ENCODE measurements at regions not wholly inside any gene's neighbourhood (a gene's known extent, or its start where the extent isn't known, plus 50 kb on each side); places are given as distances from the start of the nearest gene placed in this dataset.
"Not testable (repeated sequence)": the region's sequence is repeated elsewhere in the genome, so short reads cannot be mapped to it uniquely, and the experiment has no call there.

DNA sequence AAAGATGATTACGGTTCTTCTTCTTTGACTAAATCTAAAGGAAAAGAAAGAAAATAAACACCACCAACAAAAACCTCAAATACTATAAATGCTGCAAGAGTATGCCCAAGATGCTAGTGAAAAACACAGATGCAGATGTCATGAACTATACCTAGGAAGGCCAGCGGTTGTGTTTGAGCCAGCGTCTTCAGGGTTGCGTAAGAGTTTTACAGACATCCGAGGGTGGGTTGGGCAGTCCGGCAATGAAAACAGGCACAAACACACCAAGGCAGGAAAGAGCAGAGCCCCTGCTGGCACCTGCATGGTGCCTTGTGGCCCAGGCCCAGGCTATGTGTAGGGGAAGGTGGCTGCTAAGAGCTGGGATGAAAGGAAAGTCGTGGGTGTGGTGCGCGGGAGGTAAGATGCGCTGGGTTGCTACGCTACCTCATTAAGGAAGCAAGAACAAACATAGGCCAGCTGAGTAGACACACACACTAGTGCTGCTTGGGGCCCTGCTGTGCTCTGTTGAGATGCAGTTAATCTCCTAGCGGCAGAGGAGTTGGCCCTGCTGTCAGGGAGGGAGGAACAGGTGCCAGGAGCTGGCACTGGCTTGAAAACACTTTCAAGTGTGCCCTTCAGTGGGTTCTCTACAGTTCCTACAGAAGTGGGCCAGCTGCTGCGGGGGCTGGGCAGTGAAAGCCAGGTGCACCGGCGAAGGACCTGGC is 170.2 kb upstream of the PLN start:
- DNase-seq: peak; percentile 23 to 72
- TF ChIP-seq, protein P1, sequence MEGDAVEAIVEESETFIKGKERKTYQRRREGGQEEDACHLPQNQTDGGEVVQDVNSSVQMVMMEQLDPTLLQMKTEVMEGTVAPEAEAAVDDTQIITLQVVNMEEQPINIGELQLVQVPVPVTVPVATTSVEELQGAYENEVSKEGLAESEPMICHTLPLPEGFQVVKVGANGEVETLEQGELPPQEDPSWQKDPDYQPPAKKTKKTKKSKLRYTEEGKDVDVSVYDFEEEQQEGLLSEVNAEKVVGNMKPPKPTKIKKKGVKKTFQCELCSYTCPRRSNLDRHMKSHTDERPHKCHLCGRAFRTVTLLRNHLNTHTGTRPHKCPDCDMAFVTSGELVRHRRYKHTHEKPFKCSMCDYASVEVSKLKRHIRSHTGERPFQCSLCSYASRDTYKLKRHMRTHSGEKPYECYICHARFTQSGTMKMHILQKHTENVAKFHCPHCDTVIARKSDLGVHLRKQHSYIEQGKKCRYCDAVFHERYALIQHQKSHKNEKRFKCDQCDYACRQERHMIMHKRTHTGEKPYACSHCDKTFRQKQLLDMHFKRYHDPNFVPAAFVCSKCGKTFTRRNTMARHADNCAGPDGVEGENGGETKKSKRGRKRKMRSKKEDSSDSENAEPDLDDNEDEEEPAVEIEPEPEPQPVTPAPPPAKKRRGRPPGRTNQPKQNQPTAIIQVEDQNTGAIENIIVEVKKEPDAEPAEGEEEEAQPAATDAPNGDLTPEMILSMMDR (IDR thresholded peaks at IDR 0.05): no peak
- peaks cover 10% of the 10 kb centered on the region for H3K9me3 ChIP-seq
- H3K36me3 ChIP-seq (ENCODE audit: insufficient read depth in 1 of 2, low read depth in 1 of 2): no peaks in the 10 kb centered on the region
- H3K27ac ChIP-seq: peak overlapping the region; percentile 39
- ATAC-seq: peak; percentile 87 to 96 (median 95)
- intact Hi-C loops (cut with DNase I): no loop called here
- no peak overlapping the region for H3K4me3 ChIP-seq
- WGBS, 3 donors: 33 to 57% (median 42%) methylated on average over 15 of the region's 15 CpGs
- H3K27me3 ChIP-seq (ENCODE audit: insufficient read depth in 3 of 3, low read length in 2 of 3): no peaks in the 10 kb centered on the region
- H3K4me1 ChIP-seq: peaks cover 4% of the 10 kb centered on the region

DNA sequence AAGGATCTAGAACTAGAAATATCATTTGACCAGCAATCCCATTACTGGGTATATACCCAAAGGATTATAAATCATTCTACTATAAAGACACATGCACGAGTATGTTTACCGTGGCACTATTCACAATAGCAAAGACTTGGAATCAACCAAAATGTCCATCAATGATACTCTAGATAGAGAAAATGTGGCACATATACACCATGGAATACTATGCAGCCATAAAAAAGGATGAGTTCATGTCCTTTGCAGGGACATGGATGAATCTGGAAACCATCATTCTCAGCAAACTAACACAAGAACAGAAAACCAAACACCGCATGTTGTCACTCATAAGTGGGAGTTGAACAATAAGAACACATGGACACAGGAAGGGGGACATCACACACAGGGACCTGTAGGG is 167.5 kb upstream of the PLN start:
- H3K27me3 ChIP-seq (ENCODE audit: insufficient read depth in 3 of 3, low read length in 2 of 3); H3K27ac ChIP-seq; H3K4me1 ChIP-seq; DNase-seq; ATAC-seq; H3K36me3 ChIP-seq (ENCODE audit: insufficient read depth in 1 of 2, low read depth in 1 of 2); intact Hi-C loops (cut with DNase I); H3K4me3 ChIP-seq: not testable (repeated sequence)
- 94 to 96% (median 95%) methylated on average over 3 of the region's 3 CpGs for WGBS, 3 donors
- peaks cover 10% of the 10 kb centered on the region for H3K9me3 ChIP-seq

DNA sequence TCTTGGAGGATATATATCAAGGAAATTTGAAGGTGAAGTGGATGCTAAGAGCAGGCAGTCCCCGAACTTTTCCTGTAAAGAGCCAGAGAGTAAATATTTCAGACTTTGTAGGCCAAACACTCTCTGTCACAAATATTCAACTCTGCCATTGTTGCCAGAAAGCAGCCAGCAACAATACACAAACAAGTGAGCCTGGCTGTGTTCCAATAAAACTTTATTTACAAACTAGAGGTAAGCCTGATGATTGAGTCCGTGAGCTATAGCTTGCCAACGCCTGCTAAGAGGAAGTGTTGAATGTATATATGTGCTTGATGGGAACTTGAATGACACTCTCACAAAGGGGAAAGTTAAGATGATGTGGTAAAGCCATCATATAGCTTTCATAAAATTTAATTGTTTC is 166.0 kb upstream of the PLN start:
- Histone ChIP-seq H3K36me3 (ENCODE audit: insufficient read depth in 1 of 2, low read depth in 1 of 2) (no peaks in the 10 kb centered on the region), H3K4me3 (no peak overlapping the region), H3K4me1 (no peaks in the 10 kb centered on the region), H3K27ac (no peak overlapping the region), H3K27me3 (ENCODE audit: insufficient read depth in 3 of 3, low read length in 2 of 3) (no peaks in the 10 kb centered on the region), H3K9me3 (peaks cover 10% of the 10 kb centered on the region)
- intact Hi-C loops (cut with DNase I): no loop called here
- TF ChIP-seq, protein P1 (IDR thresholded peaks at IDR 0.05): no peak
- 78 to 83% (median 78%) methylated on average over 3 of the region's 3 CpGs for WGBS, 3 donors
- DNase-seq (no peak), ATAC-seq (no peak)

DNA sequence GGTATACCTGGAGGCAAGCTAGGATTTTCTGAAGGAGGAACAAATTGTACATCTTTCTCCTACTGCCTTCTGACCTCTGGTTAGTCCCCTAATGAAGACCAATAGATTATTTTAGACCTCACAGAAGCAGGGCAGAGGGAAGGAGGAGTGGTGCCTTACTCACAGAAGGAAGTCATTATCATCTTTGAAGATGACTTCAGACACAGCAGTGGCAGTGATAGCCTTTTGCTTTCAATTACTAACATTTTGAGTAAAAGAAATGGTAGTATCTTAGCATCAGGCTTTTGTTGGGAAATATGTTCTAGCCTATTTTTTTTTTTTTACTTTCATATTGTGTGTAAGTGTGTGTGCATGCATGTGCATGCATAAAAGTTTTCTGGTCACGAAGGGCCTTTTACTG is 164.2 kb upstream of the PLN start:
- H3K4me1 ChIP-seq: no peaks in the 10 kb centered on the region
- H3K27me3 ChIP-seq (ENCODE audit: insufficient read depth in 3 of 3, low read length in 2 of 3): no peaks in the 10 kb centered on the region
- peaks cover 10% of the 10 kb centered on the region for H3K9me3 ChIP-seq
- TF ChIP-seq, protein P1 (IDR thresholded peaks at IDR 0.05): no peak
- DNase-seq: no peak
- H3K27ac ChIP-seq: no peak overlapping the region
- ATAC-seq: no peak
- no peak overlapping the region for H3K4me3 ChIP-seq
- intact Hi-C loops (cut with DNase I): no loop called here
- no peaks in the 10 kb centered on the region for H3K36me3 ChIP-seq (ENCODE audit: insufficient read depth in 1 of 2, low read depth in 1 of 2)
- 92 to 97% (median 95%) methylated on average over 1 of the region's 1 CpG for WGBS, 3 donors

DNA sequence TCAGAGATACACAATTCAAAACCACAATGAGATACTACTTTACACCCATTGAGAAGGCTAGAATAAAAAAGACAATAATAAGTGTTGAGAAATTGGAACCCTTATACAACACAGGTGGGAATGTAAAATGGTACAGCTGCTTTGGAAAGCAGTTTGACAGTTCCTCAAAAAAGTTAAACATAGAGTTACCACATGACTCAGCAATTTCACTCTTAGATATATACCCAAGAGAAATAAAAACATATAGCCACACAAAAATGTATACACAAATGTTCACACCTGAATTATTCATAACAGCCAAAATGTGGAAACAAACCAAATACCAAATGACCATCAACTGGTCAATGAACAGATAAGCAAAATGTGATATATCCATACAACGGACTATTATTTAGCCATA is 161.1 kb upstream of the PLN start:
- Histone ChIP-seq H3K4me1 (no peaks in the 10 kb centered on the region), H3K9me3 (no peaks in the 10 kb centered on the region), H3K27ac (no peak overlapping the region), H3K36me3 (ENCODE audit: insufficient read depth in 1 of 2, low read depth in 1 of 2) (no peaks in the 10 kb centered on the region), H3K27me3 (ENCODE audit: insufficient read depth in 3 of 3, low read length in 2 of 3) (no peaks in the 10 kb centered on the region), H3K4me3 (no peak overlapping the region)
- ATAC-seq (no peak), DNase-seq (no peak)
- TF ChIP-seq, protein P1 (IDR thresholded peaks at IDR 0.05): no peak
- 94 to 97% (median 95%) methylated on average over 1 of the region's 1 CpG for WGBS, 3 donors
- intact Hi-C loops (cut with DNase I): no loop called here

All from psoas muscle (tissue), 7 donors.